DLD1 (cell line): ENCODE measurements at regions not wholly inside any gene's neighbourhood (a gene's known extent, or its start where the extent isn't known, plus 50 kb on each side); places are given as distances from the start of the nearest gene placed in this dataset.

Experiments
- in situ Hi-C: cut with HindIII; loops from 2 replicates; pipeline ENCODE4 v1.10.0; 2017; ENCODE audit warnings: low sequenced_read_pairs

- in situ Hi-C loops, result no loop called here
Measured at GRCh38 chr10:130878131-130878530, 433.4 kb downstream of the TCERG1L start.

- in situ Hi-C loops, result no loop called here
Measured at GRCh38 chr10:130882906-130883305, 428.6 kb downstream of the TCERG1L start.

GRCh38 chr10:130884456-130884855 lies 427.1 kb downstream of the TCERG1L start:
- in situ Hi-C loops, result no loop called here

GRCh38 chr10:130885021-130885655 lies 426.4 kb downstream of the TCERG1L start:
- in situ Hi-C loops, result no loop called here

- in situ Hi-C loops, result no loop called here
Measured at GRCh38 chr10:130887170-130887569, 424.4 kb downstream of the TCERG1L start.

- in situ Hi-C loops, result no loop called here
Measured at GRCh38 chr10:130888493-130888892, 423.0 kb downstream of the TCERG1L start.

- in situ Hi-C loops, result no loop called here
Measured at GRCh38 chr10:130889240-130889639, 422.3 kb downstream of the TCERG1L start.

GRCh38 chr10:130889780-130890179 lies 421.7 kb downstream of the TCERG1L start:
- in situ Hi-C loops, result no loop called here

- in situ Hi-C loops, result no loop called here
Measured at GRCh38 chr10:130891066-130891465, 420.5 kb downstream of the TCERG1L start.

GRCh38 chr10:130894471-130894870 lies 417.1 kb downstream of the TCERG1L start:
- in situ Hi-C loops, result no loop called here

- in situ Hi-C loops, result no loop called here
Measured at GRCh38 chr10:130895161-130895560, 416.4 kb downstream of the TCERG1L start.

GRCh38 chr10:130897815-130898214 lies 413.7 kb downstream of the TCERG1L start:
- in situ Hi-C loops, result no loop called here

GRCh38 chr10:130898381-130898780 lies 413.1 kb downstream of the TCERG1L start:
- in situ Hi-C loops, result no loop called here

GRCh38 chr10:130899856-130900255 lies 411.7 kb downstream of the TCERG1L start:
- in situ Hi-C loops, result no loop called here

GRCh38 chr10:130900441-130901160 lies 410.9 kb downstream of the TCERG1L start:
- in situ Hi-C loops, result no loop called here

GRCh38 chr10:130901311-130902165 lies 410.0 kb downstream of the TCERG1L start:
- in situ Hi-C loops, result no loop called here

GRCh38 chr10:130902471-130902870 lies 409.1 kb downstream of the TCERG1L start:
- in situ Hi-C loops, result no loop called here

GRCh38 chr10:130902929-130903328 lies 408.6 kb downstream of the TCERG1L start:
- in situ Hi-C loops, result no loop called here

- in situ Hi-C loops, result no loop called here
Measured at GRCh38 chr10:130904676-130905075, 406.8 kb downstream of the TCERG1L start.

- in situ Hi-C loops, result no loop called here
Measured at GRCh38 chr10:130905386-130905785, 406.1 kb downstream of the TCERG1L start.

GRCh38 chr10:130905921-130906320 lies 405.6 kb downstream of the TCERG1L start:
- in situ Hi-C loops, result no loop called here

- in situ Hi-C loops, result loop anchor here (5.0 kb wide), 1 partner anchor 54 kb away; no protein-coding TSS in a partner anchor
Measured at GRCh38 chr10:130910848-130911247, 400.7 kb downstream of the TCERG1L start.
